ENCODE measurements at regions not wholly inside any gene's neighbourhood (a gene's known extent, or its start where the extent isn't known, plus 50 kb on each side); places are given as distances from the start of the nearest gene placed in this dataset.

- H3K79me2 ChIP-seq (ENCODE audit: insufficient read depth, low read length): no peaks in the 10 kb centered on the region
- WGBS (ENCODE audit: low lambda C conversion rate): 18% methylated on average over 3 of the region's 3 CpGs
- no peak overlapping the region for H3K27ac ChIP-seq (ENCODE audit: extremely low read length, insufficient read depth, low read length)
- FAIRE-seq (no peak), ATAC-seq (no peak), DNase-seq (ENCODE audit: low spot score) (no peak)
- CTCF ChIA-PET (ENCODE audit: low intra/inter-chr PET ratio, low total read pairs): no interaction called here
- H3K27me3 ChIP-seq (ENCODE audit: control insufficient read depth in 1 of 2, insufficient read depth in 2 of 2, low read length in 2 of 2): peaks cover 1 to 14% of the 10 kb centered on the region in 2 experiments; a peak in 3 of 5 replicates
- H3K4me3 ChIP-seq (replicated peaks in 1 of 3; ENCODE audit: insufficient read depth in 1 of 3, low read depth in 2 of 3, low read length in 3 of 3): no peak overlapping the region
- intact Hi-C loops (cut with micrococcal nuclease; ENCODE audit: unreplicated experiment) (no loop called here), in situ Hi-C loops (cut with HindIII; ENCODE audit: extremely low pct_ligation_motif_present, low pct_unique_long_range_greater_than_20kb) (no loop called here)
- no peak overlapping the region for H3K4me2 ChIP-seq (ENCODE audit: low read depth, low read length)
- H4K20me1 ChIP-seq (ENCODE audit: insufficient read depth, low read length): no peaks in the 10 kb centered on the region
- TF ChIP-seq JUN (CRISPR knock-in tag; IDR thresholded peaks at IDR 0.05) (no peak), ATRX (CRISPR knock-in tag; IDR thresholded peaks at IDR 0.05; ENCODE audit: borderline replicate concordance) (no peak), SALL1 (CRISPR knock-in tag; IDR thresholded peaks at IDR 0.05) (no peak), RFXANK (CRISPR knock-in tag; IDR thresholded peaks at IDR 0.05) (no peak), RFXAP (CRISPR knock-in tag; IDR thresholded peaks at IDR 0.05; ENCODE audit: borderline replicate concordance) (no peak), EZH2 (conservative IDR thresholded peaks at IDR 0.05; ENCODE audit: low read depth, low read length) (no peak), SP2 (CRISPR knock-in tag; IDR thresholded peaks at IDR 0.05) (no peak), MXD4 (CRISPR knock-in tag; IDR thresholded peaks at IDR 0.05) (no peak), ZFP41 (CRISPR knock-in tag; IDR thresholded peaks at IDR 0.05; ENCODE audit: borderline replicate concordance) (no peak), LRRFIP1 (CRISPR knock-in tag; conservative IDR thresholded peaks at IDR 0.05) (no peak), ZSCAN31 (CRISPR knock-in tag; IDR thresholded peaks at IDR 0.05; ENCODE audit: low read depth) (no peak)
- TF ChIP-seq, protein P1, sequence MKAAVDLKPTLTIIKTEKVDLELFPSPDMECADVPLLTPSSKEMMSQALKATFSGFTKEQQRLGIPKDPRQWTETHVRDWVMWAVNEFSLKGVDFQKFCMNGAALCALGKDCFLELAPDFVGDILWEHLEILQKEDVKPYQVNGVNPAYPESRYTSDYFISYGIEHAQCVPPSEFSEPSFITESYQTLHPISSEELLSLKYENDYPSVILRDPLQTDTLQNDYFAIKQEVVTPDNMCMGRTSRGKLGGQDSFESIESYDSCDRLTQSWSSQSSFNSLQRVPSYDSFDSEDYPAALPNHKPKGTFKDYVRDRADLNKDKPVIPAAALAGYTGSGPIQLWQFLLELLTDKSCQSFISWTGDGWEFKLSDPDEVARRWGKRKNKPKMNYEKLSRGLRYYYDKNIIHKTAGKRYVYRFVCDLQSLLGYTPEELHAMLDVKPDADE (CRISPR knock-in tag; IDR thresholded peaks at IDR 0.05): no peak
- no peaks in the 10 kb centered on the region for H3K4me1 ChIP-seq (ENCODE audit: insufficient read depth, low read length)
- H3K9ac ChIP-seq (ENCODE audit: insufficient read depth, low read depth, low read length): no peak overlapping the region
- H3K36me3 ChIP-seq (replicated peaks in 1 of 2; ENCODE audit: control insufficient read depth in 1 of 2, insufficient read depth in 2 of 2, low read length in 2 of 2): no peaks in the 10 kb centered on the region
- BruUV-seq (replicated peaks): no TSS peak
- POLR2A ChIA-PET: no interaction called here
- H2AFZ ChIP-seq (ENCODE audit: low read length): no peak overlapping the region
- no peaks in the 10 kb centered on the region for H3K9me3 ChIP-seq (ENCODE audit: low read length)
Measured at GRCh38 chr1:14524826-14525636, 73.5 kb upstream of the KAZN start.
